ENCODE measurements at regions not wholly inside any gene's neighbourhood (a gene's known extent, or its start where the extent isn't known, plus 50 kb on each side); places are given as distances from the start of the nearest gene placed in this dataset.
"Not testable (repeated sequence)": the region's sequence is repeated elsewhere in the genome, so short reads cannot be mapped to it uniquely, and the experiment has no call there.

- H3K27ac ChIP-seq, result no peak overlapping the region
- no peak for DNase-seq (ENCODE audit: low read depth, low spot score)
These were observed 155.8 kb upstream of the PKP2 start for GRCh38 chr12:33052141-33053051.

- DNase-seq (ENCODE audit: low read depth, low spot score), result no peak
- H3K27ac ChIP-seq, result no peak overlapping the region
These were observed 151.1 kb upstream of the PKP2 start for GRCh38 chr12:33047666-33048065.

GRCh38 chr12:33044447-33044846 lies 147.9 kb upstream of the PKP2 start:
- H3K27ac ChIP-seq, result no peak overlapping the region
- DNase-seq (ENCODE audit: low read depth, low spot score), result no peak

- H3K27ac ChIP-seq, result no peak overlapping the region
- no peak for DNase-seq (ENCODE audit: low read depth, low spot score)
These were observed 145.0 kb upstream of the PKP2 start for GRCh38 chr12:33041562-33041961.

- DNase-seq (ENCODE audit: low read depth, low spot score), result not testable (repeated sequence)
These were observed 137.4 kb upstream of the PKP2 start for GRCh38 chr12:33033999-33034398.

GRCh38 chr12:33026791-33027190 lies 130.2 kb upstream of the PKP2 start:
- no peak overlapping the region for H3K27ac ChIP-seq
- no peak for DNase-seq (ENCODE audit: low read depth, low spot score)

More at GRCh38 chr12:33033999-33034398, 137.4 kb upstream of the PKP2 start:
- not testable (repeated sequence) for H3K27ac ChIP-seq

- DNase-seq (ENCODE audit: low read depth, low spot score); H3K27ac ChIP-seq: not testable (repeated sequence)
These were observed 126.1 kb upstream of the PKP2 start for GRCh38 chr12:33022724-33023123.

- not testable (repeated sequence) for DNase-seq (ENCODE audit: low read depth, low spot score); H3K27ac ChIP-seq
These were observed 120.5 kb upstream of the PKP2 start for GRCh38 chr12:33017029-33017428.

- DNase-seq (ENCODE audit: low read depth, low spot score), result no peak
- no peak overlapping the region for H3K27ac ChIP-seq
These were observed 115.6 kb upstream of the PKP2 start for GRCh38 chr12:33012226-33012625.

- no peak overlapping the region for H3K27ac ChIP-seq
- DNase-seq (ENCODE audit: low read depth, low spot score), result no peak
These were observed 109.5 kb upstream of the PKP2 start for GRCh38 chr12:33006106-33006505.

- no peak for DNase-seq (ENCODE audit: low read depth, low spot score)
- no peak overlapping the region for H3K27ac ChIP-seq
These were observed 103.4 kb upstream of the PKP2 start for GRCh38 chr12:33000016-33000415.

- DNase-seq (ENCODE audit: low read depth, low spot score), result no peak
- H3K27ac ChIP-seq, result no peak overlapping the region
These were observed 100.9 kb upstream of the PKP2 start for GRCh38 chr12:32997471-32997870.

GRCh38 chr12:32995623-32996022 lies 99.0 kb upstream of the PKP2 start:
- peak; percentile 37 for DNase-seq (ENCODE audit: low read depth, low spot score)
- H3K27ac ChIP-seq, result no peak overlapping the region

GRCh38 chr12:32993404-32993803 lies 96.8 kb upstream of the PKP2 start:
- no peak for DNase-seq (ENCODE audit: low read depth, low spot score)

GRCh38 chr12:32989705-32990104 lies 93.1 kb upstream of the PKP2 start:
- no peak overlapping the region for H3K27ac ChIP-seq
- DNase-seq (ENCODE audit: low read depth, low spot score), result no peak

More at GRCh38 chr12:32993404-32993803, 96.8 kb upstream of the PKP2 start:
- H3K27ac ChIP-seq, result no peak overlapping the region

GRCh38 chr12:32988982-32989381 lies 92.4 kb upstream of the PKP2 start:
- H3K27ac ChIP-seq, result no peak overlapping the region
- no peak for DNase-seq (ENCODE audit: low read depth, low spot score)

- no peak overlapping the region for H3K27ac ChIP-seq
- no peak for DNase-seq (ENCODE audit: low read depth, low spot score)
These were observed 90.9 kb upstream of the PKP2 start for GRCh38 chr12:32987512-32987911.

- H3K27ac ChIP-seq, result no peak overlapping the region
These were observed 87.4 kb upstream of the PKP2 start for GRCh38 chr12:32983968-32984367.

GRCh38 chr12:32983332-32983731 lies 86.8 kb upstream of the PKP2 start:
- DNase-seq (ENCODE audit: low read depth, low spot score), result no peak
- H3K27ac ChIP-seq, result no peak overlapping the region

More at GRCh38 chr12:32983968-32984367, 87.4 kb upstream of the PKP2 start:
- DNase-seq (ENCODE audit: low read depth, low spot score), result no peak

GRCh38 chr12:32981139-32981538 lies 84.6 kb upstream of the PKP2 start:
- H3K27ac ChIP-seq, result no peak overlapping the region
- DNase-seq (ENCODE audit: low read depth, low spot score), result no peak

GRCh38 chr12:32975122-32975521 lies 78.5 kb upstream of the PKP2 start:
- DNase-seq (ENCODE audit: low read depth, low spot score), result peak; percentile 6
- H3K27ac ChIP-seq, result no peak overlapping the region
